Gastroesophageal sphincter (tissue), 3 donors: ENCODE measurements at regions not wholly inside any gene's neighbourhood (a gene's known extent, or its start where the extent isn't known, plus 50 kb on each side); places are given as distances from the start of the nearest gene placed in this dataset.

Experiments used
- POLR2A ChIP-seq, 2 donors: fragments of 450-650 bp; IDR thresholded peaks; one replicate each; pipeline ENCODE4 v1.6.1; 2017; ENCODE audit warnings: antibody characterized with exemption in 2 of 2, mild to moderate bottlenecking in 2 of 2, moderate library complexity in 1 of 2
- TF ChIP-seq, protein P1 (sequence below), 4 experiments: fragments of 200-600 bp in 2 of 4; fragments of 450-650 bp in 2 of 4; sonication (generic) in 1 of 4; IDR thresholded peaks; one replicate each; pipeline ENCODE4 v1.5.1; 2017 to 2019; ENCODE audit warnings: antibody characterized with exemption in 4 of 4, mild to moderate bottlenecking in 2 of 4, moderate library complexity in 2 of 4

DNA sequence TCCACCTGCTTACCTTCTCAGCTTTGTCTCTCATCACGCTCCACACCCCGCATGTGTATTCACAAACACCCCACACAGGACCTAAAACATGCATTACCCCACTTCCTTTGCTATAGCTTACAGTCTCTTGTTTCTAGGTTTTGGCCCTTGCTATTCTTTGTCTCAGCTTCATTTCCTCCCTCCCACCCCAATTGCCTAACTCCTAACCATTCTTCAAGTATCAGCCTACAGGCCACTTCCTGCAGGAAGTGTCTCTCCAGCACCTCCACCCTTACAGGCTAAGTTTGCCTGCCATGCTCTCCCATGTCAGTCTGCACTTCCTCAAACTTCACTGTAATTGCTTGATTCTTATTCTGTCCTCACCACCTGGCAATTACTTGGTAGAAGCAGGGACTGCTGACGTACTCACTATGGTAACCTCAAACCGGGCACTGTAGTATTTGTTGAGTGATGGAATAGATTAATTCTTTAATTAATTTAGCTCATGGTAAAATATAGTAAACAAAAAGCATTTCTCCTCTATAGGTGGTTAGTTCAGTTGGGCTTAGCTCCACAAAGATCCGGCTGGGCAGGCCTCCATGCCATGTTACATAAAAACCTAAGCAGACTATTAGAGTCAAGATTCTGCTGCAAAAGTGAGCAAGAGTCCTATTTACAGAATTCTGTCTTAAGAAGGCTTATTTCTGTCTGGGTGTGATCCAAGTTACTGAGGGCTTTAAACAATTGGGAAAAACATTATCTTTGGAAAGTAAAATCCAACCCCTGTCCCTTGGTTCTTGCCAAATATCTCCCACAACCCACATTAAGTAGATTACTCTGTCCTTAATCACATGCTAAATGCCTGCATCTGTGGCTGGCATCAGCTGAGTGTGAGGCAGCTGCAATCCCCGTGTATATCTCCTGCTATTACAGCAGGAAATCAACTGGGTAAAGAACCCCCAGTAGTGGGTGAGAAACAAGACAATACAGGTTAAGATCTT, 124.7 kb upstream of the CPEB2 start:
- no peak for TF ChIP-seq POLR2A (IDR thresholded peaks at IDR 0.05)
- TF ChIP-seq, protein P1, sequence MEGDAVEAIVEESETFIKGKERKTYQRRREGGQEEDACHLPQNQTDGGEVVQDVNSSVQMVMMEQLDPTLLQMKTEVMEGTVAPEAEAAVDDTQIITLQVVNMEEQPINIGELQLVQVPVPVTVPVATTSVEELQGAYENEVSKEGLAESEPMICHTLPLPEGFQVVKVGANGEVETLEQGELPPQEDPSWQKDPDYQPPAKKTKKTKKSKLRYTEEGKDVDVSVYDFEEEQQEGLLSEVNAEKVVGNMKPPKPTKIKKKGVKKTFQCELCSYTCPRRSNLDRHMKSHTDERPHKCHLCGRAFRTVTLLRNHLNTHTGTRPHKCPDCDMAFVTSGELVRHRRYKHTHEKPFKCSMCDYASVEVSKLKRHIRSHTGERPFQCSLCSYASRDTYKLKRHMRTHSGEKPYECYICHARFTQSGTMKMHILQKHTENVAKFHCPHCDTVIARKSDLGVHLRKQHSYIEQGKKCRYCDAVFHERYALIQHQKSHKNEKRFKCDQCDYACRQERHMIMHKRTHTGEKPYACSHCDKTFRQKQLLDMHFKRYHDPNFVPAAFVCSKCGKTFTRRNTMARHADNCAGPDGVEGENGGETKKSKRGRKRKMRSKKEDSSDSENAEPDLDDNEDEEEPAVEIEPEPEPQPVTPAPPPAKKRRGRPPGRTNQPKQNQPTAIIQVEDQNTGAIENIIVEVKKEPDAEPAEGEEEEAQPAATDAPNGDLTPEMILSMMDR (IDR thresholded peaks at IDR 0.05): no peak
